T-helper 17 cell (primary cell): ENCODE measurements at regions not wholly inside any gene's neighbourhood (a gene's known extent, or its start where the extent isn't known, plus 50 kb on each side); places are given as distances from the start of the nearest gene placed in this dataset.
A peak's percentile ranks its signal among the peaks of the same experiment; 100 is the strongest.

Experiments used
- ATAC-seq: fragments of 150-1000 bp; cut with Tn5 transposase; 2 replicates; pipeline ENCODE4 v1.10.0; 2021; ENCODE audit warnings: mild to moderate bottlenecking, moderate library complexity
- DNase-seq, 3 donors: peaks; one replicate each; pipeline versions ENCODE4 v3.0.0 to v3.0.0-alpha.2; 2020 to 2021
- H3K9me3 ChIP-seq: one replicate; pipeline ENCODE4 v1.7.0; 2013; ENCODE audit warnings: low read length, mild to moderate bottlenecking; ENCODE audit not compliant: control insufficient read depth, poor library complexity, severe bottlenecking
- H3K27ac Mint-ChIP-seq: one replicate; pipeline ENCODE4 v1.8.0; 2022; ENCODE audit warnings: mild to moderate bottlenecking, moderate library complexity, mixed read lengths
- H3K27me3 Mint-ChIP-seq: one replicate; pipeline ENCODE4 v1.8.0; 2022; ENCODE audit warnings: mixed read lengths
- H3K36me3 Mint-ChIP-seq: one replicate; pipeline ENCODE4 v1.8.0; 2022; ENCODE audit warnings: low read depth, mixed read lengths
- H3K4me1 Mint-ChIP-seq: one replicate; pipeline ENCODE4 v1.8.0; 2022; ENCODE audit warnings: mild to moderate bottlenecking, mixed read lengths
- H3K4me3 Mint-ChIP-seq: one replicate; pipeline ENCODE4 v1.8.0; 2022; ENCODE audit warnings: mild to moderate bottlenecking, moderate library complexity, mixed read lengths

DNA sequence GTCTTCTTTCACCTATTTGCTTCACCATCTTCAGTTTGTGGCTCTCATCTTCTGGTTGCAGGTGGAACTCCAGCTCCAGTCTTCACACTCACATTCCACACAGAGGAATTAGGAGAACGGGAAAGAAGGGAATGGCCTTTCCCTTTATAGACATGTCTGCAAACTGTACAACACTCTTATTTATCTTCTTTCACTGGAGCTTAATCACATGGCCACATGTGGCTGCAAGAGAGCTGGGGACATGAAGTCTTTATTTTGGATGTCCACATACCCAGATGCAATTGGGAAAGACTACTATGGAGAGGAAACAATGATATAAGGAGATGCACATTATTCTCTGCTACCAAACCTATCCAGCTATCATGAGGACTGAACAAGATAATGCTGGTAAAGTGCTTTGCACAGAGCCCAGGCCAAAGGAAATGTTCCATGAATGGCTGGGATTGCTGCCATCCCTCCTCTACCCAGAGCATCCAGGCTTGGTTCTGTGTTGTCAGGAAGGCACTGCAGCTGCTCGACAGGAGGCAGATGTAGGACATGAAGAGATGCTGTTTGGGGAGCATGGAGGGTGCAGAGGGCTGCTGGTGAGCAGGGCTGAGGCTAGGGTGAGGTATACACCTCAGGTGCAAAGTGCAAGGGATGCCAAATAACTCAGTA lies 183.8 kb upstream of the TBX20 start:
- Mint-ChIP-seq H3K27ac (no peak overlapping the region), H3K27me3 (no peaks in the 10 kb centered on the region)
- no peak for ATAC-seq

DNA sequence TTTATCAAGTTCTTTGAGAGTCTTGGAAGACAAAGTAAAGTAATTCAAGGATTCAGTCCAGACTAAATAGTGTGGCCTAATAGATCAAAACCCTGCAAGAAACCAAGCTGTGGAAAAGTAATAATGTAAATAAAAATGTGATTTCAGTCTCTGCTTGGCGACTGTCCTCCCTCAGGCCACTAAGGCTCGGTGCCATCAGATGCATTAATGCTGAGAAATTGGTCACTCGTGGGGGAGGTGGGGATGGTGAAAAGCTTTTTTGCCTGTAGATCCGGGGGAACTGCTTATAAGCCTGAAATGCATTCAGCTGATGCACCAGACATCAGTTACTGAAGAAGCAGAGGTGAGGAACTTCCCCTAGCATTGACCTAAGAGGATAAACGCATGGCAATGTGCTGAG lies 182.6 kb upstream of the TBX20 start:
- H3K4me3 Mint-ChIP-seq = no peak overlapping the region
- H3K4me1 Mint-ChIP-seq = no peaks in the 10 kb centered on the region
- peaks cover 6% of the 10 kb centered on the region for H3K27me3 Mint-ChIP-seq
- no peaks in the 10 kb centered on the region for H3K36me3 Mint-ChIP-seq
- DNase-seq = no peak
- no peak overlapping the region for H3K27ac Mint-ChIP-seq
- H3K9me3 ChIP-seq = no peaks in the 10 kb centered on the region
- ATAC-seq = no peak

More for the DNA sequence above, 183.8 kb upstream of the TBX20 start:
- no peaks in the 10 kb centered on the region for H3K4me1 Mint-ChIP-seq
- no peak overlapping the region for H3K4me3 Mint-ChIP-seq
- H3K9me3 ChIP-seq = no peaks in the 10 kb centered on the region
- no peak for DNase-seq
- H3K36me3 Mint-ChIP-seq = no peaks in the 10 kb centered on the region

DNA sequence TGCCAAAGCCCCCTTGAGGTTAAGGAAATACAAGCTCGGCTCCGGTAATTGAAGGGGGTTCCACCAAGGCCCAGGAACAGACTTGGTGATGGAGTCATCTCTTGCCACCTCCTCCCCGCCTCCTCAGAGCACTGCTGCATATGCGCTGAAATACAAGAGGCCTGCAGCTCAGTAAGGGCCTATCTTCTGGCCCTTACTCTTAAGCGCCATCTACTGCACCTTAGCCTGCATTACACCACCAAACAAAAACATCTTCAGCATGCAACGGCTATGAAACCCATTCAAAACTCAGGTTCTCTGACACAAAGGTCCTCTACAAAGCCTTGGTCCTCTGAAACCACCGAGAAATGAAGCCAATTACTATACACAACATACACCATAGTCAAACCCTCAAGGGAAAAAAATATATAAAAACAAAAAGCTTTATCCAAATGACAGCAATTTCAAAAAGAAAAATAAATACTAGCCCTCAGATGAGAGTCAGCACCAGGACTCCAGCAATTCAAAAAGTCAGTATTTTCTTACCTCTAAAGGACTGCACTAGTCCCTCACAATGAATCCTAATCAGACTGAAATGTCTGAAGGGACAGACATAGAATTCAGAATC lies 176.8 kb upstream of the TBX20 start:
- H3K4me3 Mint-ChIP-seq = no peak overlapping the region
- H3K9me3 ChIP-seq = no peaks in the 10 kb centered on the region
- DNase-seq (no peak), ATAC-seq (no peak)
- H3K36me3 Mint-ChIP-seq = no peaks in the 10 kb centered on the region
- peaks cover 16% of the 10 kb centered on the region for H3K27me3 Mint-ChIP-seq
- no peaks in the 10 kb centered on the region for H3K4me1 Mint-ChIP-seq
- no peak overlapping the region for H3K27ac Mint-ChIP-seq

DNA sequence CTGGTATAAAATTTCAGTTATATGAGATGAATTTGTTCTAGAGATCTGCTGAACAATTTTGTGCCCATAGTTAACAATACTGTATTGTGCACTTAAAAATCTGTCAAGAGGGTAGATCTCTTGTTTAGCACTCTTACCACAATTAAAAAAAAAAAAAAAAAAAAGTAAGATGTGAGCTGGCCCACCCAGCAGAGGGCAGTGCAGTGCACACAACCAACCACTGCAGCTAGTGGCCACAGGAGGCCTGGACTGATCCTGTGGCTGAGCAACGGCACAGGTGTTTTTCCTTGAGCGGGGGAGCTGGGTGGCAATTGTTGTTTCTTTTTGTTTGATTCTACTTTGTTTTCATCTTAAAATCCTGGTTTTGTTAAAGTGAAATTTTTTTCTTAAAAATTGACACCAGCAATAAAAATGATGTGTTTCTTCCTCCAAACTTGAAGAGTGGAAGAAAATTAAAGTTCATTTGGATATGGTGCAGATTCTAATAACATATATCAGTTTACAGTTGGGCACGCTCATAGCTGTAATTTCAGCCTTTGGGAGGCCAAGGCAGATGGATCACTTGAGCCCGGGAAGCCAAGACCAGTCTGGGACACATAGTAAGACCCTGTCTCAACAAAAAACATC lies 171.1 kb upstream of the TBX20 start:
- peaks cover 43% of the 10 kb centered on the region for H3K27me3 Mint-ChIP-seq
- no peaks in the 10 kb centered on the region for H3K36me3 Mint-ChIP-seq
- peak; percentile 29 to 44 (median 37) for DNase-seq
- peaks cover 4% of the 10 kb centered on the region for H3K4me1 Mint-ChIP-seq
- H3K27ac Mint-ChIP-seq = no peak overlapping the region
- no peaks in the 10 kb centered on the region for H3K9me3 ChIP-seq
- H3K4me3 Mint-ChIP-seq = no peak overlapping the region
- ATAC-seq = peak; percentile 86

DNA sequence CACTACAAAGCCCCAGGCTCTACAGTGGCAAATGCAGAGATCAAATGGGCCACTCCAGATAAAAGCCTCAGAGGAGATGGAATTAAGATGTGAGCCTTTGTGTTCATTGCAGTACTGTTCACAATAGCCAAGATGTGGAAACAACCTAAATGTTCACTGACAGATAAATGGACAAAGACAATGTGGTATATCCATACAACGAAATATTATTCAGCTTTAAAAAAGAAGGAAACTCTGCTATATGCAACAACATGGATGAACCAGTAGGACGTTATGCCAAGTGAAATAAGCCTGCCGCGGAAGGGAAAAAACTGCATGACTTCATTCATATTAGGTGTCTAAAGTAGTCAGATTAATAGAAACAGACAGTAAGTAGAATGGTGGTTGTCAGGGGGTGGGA lies 170.5 kb upstream of the TBX20 start:
- DNase-seq (no peak), ATAC-seq (no peak)
- H3K27ac Mint-ChIP-seq = no peak overlapping the region
- H3K4me1 Mint-ChIP-seq = peaks cover 5% of the 10 kb centered on the region
- H3K36me3 Mint-ChIP-seq = no peaks in the 10 kb centered on the region
- peaks cover 48% of the 10 kb centered on the region for H3K27me3 Mint-ChIP-seq
- no peak overlapping the region for H3K4me3 Mint-ChIP-seq
- H3K9me3 ChIP-seq = no peaks in the 10 kb centered on the region

DNA sequence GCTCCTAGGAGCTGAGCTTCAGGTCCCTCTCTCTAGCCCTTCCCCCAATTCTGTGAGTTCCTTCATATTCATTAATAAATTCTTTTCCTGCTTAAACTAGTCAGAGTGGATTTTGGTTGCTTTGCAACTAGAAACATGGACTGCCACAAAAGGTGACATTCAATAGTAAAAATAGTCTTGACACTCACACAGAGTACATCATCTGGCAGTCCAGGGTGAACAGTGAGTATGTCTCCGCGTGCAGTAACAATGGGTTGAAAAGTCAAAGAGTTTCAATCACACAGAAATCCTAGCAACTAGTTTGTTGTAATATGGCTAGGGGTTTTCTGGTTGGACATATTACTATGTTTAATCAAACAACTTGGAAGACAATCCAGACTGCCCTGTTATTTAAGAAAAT lies 168.8 kb upstream of the TBX20 start:
- H3K27me3 Mint-ChIP-seq = peaks cover 59% of the 10 kb centered on the region
- DNase-seq = no peak
- H3K9me3 ChIP-seq = no peaks in the 10 kb centered on the region
- H3K4me3 Mint-ChIP-seq = no peak overlapping the region
- ATAC-seq = no peak
- H3K4me1 Mint-ChIP-seq = peaks cover 5% of the 10 kb centered on the region
- H3K27ac Mint-ChIP-seq = no peak overlapping the region
- H3K36me3 Mint-ChIP-seq = no peaks in the 10 kb centered on the region

DNA sequence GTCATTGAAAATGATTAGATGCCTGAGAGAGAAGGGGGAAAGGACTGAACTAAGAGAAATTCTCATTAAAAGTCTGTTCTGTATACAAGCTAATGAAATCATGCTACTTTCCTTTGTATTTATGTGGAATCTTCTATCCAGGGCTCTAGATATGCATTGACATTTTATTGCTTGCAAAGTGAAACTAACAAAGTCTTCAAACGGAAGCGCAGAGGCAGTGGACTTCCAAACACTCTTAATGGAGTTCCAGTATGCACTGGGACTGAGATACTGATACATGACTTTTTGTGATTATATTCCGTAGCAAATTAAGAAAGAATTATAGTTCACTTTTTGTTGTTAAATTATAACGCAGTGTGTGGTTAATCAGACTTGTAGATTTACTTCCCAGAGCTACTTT lies 166.8 kb upstream of the TBX20 start:
- no peaks in the 10 kb centered on the region for H3K9me3 ChIP-seq
- peak overlapping the region; percentile 12 for H3K4me3 Mint-ChIP-seq
- no peaks in the 10 kb centered on the region for H3K36me3 Mint-ChIP-seq
- no peak for ATAC-seq
- no peak overlapping the region for H3K27ac Mint-ChIP-seq
- H3K27me3 Mint-ChIP-seq = peaks cover 49% of the 10 kb centered on the region
- no peak for DNase-seq
- peaks cover 5% of the 10 kb centered on the region for H3K4me1 Mint-ChIP-seq

DNA sequence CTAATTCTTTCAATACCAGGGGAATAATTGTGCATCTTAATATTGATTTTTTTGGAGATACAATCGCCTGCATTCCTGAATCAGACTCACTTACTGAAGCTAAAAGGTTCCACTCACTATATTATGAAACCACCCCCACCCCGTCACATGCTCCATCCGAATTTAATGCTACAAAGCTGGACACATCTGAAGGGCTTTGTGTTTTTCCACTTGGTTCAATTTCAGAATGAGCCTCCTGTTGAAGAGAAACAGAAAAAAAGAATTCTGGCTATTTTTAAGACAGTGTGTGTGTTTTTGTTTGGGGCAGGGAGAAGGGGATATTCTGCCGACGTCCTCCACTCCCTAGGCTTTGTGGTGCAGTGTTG lies 165.5 kb upstream of the TBX20 start:
- peaks cover 55% of the 10 kb centered on the region for H3K27me3 Mint-ChIP-seq
- ATAC-seq (no peak), DNase-seq (no peak)
- H3K4me3 Mint-ChIP-seq = no peak overlapping the region
- H3K36me3 Mint-ChIP-seq = no peaks in the 10 kb centered on the region
- no peak overlapping the region for H3K27ac Mint-ChIP-seq
- H3K4me1 Mint-ChIP-seq = peaks cover 5% of the 10 kb centered on the region
- no peaks in the 10 kb centered on the region for H3K9me3 ChIP-seq

DNA sequence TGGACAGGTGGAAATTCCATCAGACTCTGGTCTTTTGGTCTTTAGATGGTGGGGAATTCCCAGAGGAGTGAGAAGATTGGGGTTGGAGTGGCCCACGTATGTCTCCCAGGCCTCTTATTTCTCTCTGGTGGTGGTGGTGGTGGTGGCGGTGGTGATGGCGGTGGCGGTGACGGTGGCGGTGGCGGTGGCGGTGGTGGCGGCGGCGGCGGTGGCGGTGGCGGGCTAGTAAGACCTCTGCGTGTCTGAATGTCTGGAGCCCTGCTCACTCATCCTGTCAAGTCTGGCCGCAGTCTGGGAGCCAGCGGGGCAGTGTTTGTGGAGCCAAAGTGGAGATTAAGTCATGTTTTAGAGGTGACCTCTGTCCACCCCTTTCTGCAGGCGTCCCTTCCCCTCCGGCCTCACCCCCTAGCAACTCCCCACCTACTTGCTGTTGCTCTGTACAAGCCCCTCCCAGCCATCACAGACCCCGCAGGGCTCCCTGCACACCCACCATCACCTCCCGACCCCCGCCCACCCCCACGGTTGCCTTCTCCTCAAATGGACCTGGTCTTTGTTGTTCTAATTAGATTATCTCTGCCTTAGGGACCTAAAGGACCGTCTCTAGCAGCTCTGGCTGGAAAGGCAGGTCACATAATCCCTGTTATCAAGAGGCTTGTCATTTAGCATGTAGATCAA lies 165.0 kb upstream of the TBX20 start:
- H3K9me3 ChIP-seq = no peaks in the 10 kb centered on the region
- DNase-seq (no peak), ATAC-seq (no peak)
- H3K27me3 Mint-ChIP-seq = peaks cover 55% of the 10 kb centered on the region
- no peak overlapping the region for H3K27ac Mint-ChIP-seq
- peaks cover 5% of the 10 kb centered on the region for H3K4me1 Mint-ChIP-seq
- H3K4me3 Mint-ChIP-seq = no peak overlapping the region
- H3K36me3 Mint-ChIP-seq = peaks cover under 1% of the 10 kb centered on the region

DNA sequence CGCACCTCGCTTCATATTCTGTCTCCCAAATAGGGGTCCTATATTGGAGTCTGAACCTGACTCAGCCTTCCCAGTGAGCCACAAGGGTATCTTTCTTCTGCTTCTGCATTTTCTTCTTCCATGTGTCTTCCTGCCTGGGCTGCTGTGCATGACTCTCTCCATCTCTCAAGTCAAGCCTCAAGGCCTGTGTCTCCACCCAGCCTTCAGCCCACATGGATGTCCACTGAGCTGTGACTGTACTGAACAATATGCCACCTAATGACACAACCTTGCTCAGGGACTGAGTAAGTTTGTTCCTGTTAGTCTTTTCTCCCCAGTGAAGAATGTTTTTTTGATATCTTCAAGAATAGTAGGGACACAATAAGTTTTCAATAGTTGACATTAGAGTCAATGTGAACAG lies 162.7 kb upstream of the TBX20 start:
- Mint-ChIP-seq H3K36me3 (peaks cover 5% of the 10 kb centered on the region), H3K4me3 (no peak overlapping the region), H3K27me3 (peaks cover 49% of the 10 kb centered on the region), H3K4me1 (peaks cover 5% of the 10 kb centered on the region), H3K27ac (no peak overlapping the region)
- ATAC-seq (no peak), DNase-seq (no peak)
- H3K9me3 ChIP-seq = no peaks in the 10 kb centered on the region

DNA sequence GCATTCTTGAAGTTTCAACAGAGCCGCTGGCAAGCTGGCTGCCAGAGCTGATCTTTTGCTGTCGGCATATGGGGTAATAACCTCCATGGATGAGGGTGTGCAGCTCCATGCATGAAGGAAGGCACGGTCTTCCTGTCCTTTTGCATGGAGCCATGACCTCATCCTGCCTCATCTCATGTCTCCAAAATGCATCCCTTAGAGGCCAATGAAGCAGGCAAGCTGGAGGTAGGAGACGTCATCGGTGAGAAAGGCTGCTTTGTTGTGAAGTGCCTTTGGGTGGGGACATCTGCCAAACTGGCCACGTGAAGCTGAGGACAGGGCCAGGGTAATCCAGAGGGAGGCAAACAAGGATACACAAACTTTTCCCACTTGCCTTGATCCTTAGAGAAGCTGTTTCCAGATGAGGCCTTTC lies 161.5 kb upstream of the TBX20 start:
- Mint-ChIP-seq H3K27me3 (peaks cover 61% of the 10 kb centered on the region), H3K4me1 (peaks cover 5% of the 10 kb centered on the region), H3K4me3 (no peak overlapping the region), H3K27ac (no peak overlapping the region), H3K36me3 (peaks cover 6% of the 10 kb centered on the region)
- DNase-seq (no peak), ATAC-seq (no peak)
- no peaks in the 10 kb centered on the region for H3K9me3 ChIP-seq

DNA sequence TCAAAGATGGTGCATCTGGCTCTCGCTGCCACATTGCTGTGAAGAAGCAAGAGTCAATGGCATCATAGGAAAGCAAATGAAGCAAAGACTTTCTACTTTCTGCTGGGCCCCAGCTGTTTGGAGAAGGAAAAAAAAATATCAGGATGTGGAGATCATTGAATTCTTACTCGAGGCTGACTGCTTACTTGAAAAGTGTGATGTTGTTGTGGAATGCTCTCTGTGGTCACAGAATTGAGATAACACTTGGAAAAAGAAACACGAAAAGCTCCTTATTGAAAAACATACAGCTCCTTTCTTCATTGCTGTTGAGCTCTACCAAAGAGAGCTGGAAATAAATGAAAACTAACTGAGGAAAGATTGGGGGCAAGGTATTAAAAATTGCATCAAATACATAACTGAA lies 157.4 kb upstream of the TBX20 start:
- Mint-ChIP-seq H3K27ac (no peak overlapping the region), H3K36me3 (peaks cover 8% of the 10 kb centered on the region), H3K4me3 (no peak overlapping the region), H3K27me3 (peaks cover 57% of the 10 kb centered on the region), H3K4me1 (no peaks in the 10 kb centered on the region)
- no peak for ATAC-seq
- DNase-seq = no peak
- H3K9me3 ChIP-seq = no peaks in the 10 kb centered on the region

DNA sequence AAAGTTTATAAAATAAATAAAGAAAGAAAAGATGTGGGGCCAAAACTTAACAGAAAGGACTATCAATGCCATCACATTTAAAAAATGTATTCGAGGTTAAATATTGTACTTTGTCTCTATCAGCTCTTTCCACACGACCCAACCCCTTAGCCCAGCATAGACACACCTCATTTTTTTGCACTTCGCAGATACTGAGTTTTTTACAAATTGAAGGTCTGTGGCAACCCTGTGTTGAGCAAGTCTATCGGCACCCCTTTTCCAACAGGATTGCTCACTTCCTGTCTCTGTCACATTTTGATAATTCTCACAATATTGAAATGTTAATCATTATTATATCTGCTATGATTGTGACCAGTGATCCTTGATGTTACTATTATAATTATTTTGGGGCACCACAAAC lies 151.6 kb upstream of the TBX20 start:
- Mint-ChIP-seq H3K27me3 (peaks cover 27% of the 10 kb centered on the region), H3K4me1 (no peaks in the 10 kb centered on the region), H3K27ac (no peak overlapping the region), H3K36me3 (peaks cover 2% of the 10 kb centered on the region), H3K4me3 (no peak overlapping the region)
- H3K9me3 ChIP-seq = no peaks in the 10 kb centered on the region
- ATAC-seq (no peak), DNase-seq (no peak)
